ENCODE measurements at regions not wholly inside any gene's neighbourhood (a gene's known extent, or its start where the extent isn't known, plus 50 kb on each side); places are given as distances from the start of the nearest gene placed in this dataset.
"Not testable (repeated sequence)": the region's sequence is repeated elsewhere in the genome, so short reads cannot be mapped to it uniquely, and the experiment has no call there.

- TF ChIP-seq CTCF (IDR thresholded peaks at IDR 0.05; ENCODE audit: borderline replicate concordance) = no peak
- Histone ChIP-seq H3K27me3 (ENCODE audit: low read depth) (no peaks in the 10 kb centered on the region), H3K36me3 (no peaks in the 10 kb centered on the region), H3K4me3 (no peak overlapping the region), H3K4me1 (no peaks in the 10 kb centered on the region), H3K9me3 (replicated peaks) (peaks cover 13% of the 10 kb centered on the region), H3K27ac (replicated peaks) (no peak overlapping the region)
- no peak for DNase-seq
- intact Hi-C loops (cut with micrococcal nuclease) = no loop called here
Measured at GRCh38 chr5:97998941-97999340, 774.5 kb upstream of the RGMB start.

- peaks cover 25% of the 10 kb centered on the region for H3K9me3 ChIP-seq (replicated peaks)
- H3K36me3 ChIP-seq = no peaks in the 10 kb centered on the region
- no peak overlapping the region for H3K27ac ChIP-seq (replicated peaks)
- DNase-seq = no peak
- TF ChIP-seq CTCF (IDR thresholded peaks at IDR 0.05; ENCODE audit: borderline replicate concordance) = no peak
- no peak overlapping the region for H3K4me3 ChIP-seq
- no peaks in the 10 kb centered on the region for H3K27me3 ChIP-seq (ENCODE audit: low read depth)
- no peaks in the 10 kb centered on the region for H3K4me1 ChIP-seq
- intact Hi-C loops (cut with micrococcal nuclease) = no loop called here
Measured at GRCh38 chr5:98004463-98004862, 769.0 kb upstream of the RGMB start.

- Histone ChIP-seq H3K9me3 (replicated peaks) (peaks cover 3% of the 10 kb centered on the region), H3K27ac (replicated peaks) (no peak overlapping the region), H3K36me3 (no peaks in the 10 kb centered on the region), H3K27me3 (ENCODE audit: low read depth) (no peaks in the 10 kb centered on the region), H3K4me3 (no peak overlapping the region), H3K4me1 (no peaks in the 10 kb centered on the region)
- intact Hi-C loops (cut with micrococcal nuclease) = no loop called here
- DNase-seq = no peak
- no peak for TF ChIP-seq CTCF (IDR thresholded peaks at IDR 0.05; ENCODE audit: borderline replicate concordance)
Measured at GRCh38 chr5:98016771-98017170, 756.7 kb upstream of the RGMB start.

GRCh38 chr5:98030273-98030672 lies 743.2 kb upstream of the RGMB start:
- H3K36me3 ChIP-seq; H3K4me3 ChIP-seq; H3K27me3 ChIP-seq (ENCODE audit: low read depth); H3K27ac ChIP-seq (replicated peaks); DNase-seq; H3K4me1 ChIP-seq; intact Hi-C loops (cut with micrococcal nuclease): not testable (repeated sequence)
- peaks cover 14% of the 10 kb centered on the region for H3K9me3 ChIP-seq (replicated peaks)

GRCh38 chr5:98031036-98031435 lies 742.4 kb upstream of the RGMB start:
- H3K36me3 ChIP-seq; H3K4me3 ChIP-seq; H3K9me3 ChIP-seq (replicated peaks); H3K4me1 ChIP-seq; H3K27me3 ChIP-seq (ENCODE audit: low read depth); DNase-seq; intact Hi-C loops (cut with micrococcal nuclease); H3K27ac ChIP-seq (replicated peaks): not testable (repeated sequence)

GRCh38 chr5:98031496-98031895 lies 742.0 kb upstream of the RGMB start:
- intact Hi-C loops (cut with micrococcal nuclease) = no loop called here
- H3K4me3 ChIP-seq = no peak overlapping the region
- H3K9me3 ChIP-seq (replicated peaks) = peaks cover 5% of the 10 kb centered on the region
- H3K27me3 ChIP-seq (ENCODE audit: low read depth) = no peaks in the 10 kb centered on the region
- H3K36me3 ChIP-seq = no peaks in the 10 kb centered on the region
- H3K4me1 ChIP-seq = no peaks in the 10 kb centered on the region
- no peak overlapping the region for H3K27ac ChIP-seq (replicated peaks)
- no peak for TF ChIP-seq CTCF (IDR thresholded peaks at IDR 0.05; ENCODE audit: borderline replicate concordance)
- no peak for DNase-seq

GRCh38 chr5:98031926-98032325 lies 741.5 kb upstream of the RGMB start:
- no peak overlapping the region for H3K4me3 ChIP-seq
- TF ChIP-seq CTCF (IDR thresholded peaks at IDR 0.05; ENCODE audit: borderline replicate concordance) = no peak
- H3K36me3 ChIP-seq = no peaks in the 10 kb centered on the region
- intact Hi-C loops (cut with micrococcal nuclease) = no loop called here
- DNase-seq = no peak
- H3K4me1 ChIP-seq = no peaks in the 10 kb centered on the region
- peaks cover 5% of the 10 kb centered on the region for H3K9me3 ChIP-seq (replicated peaks)
- no peaks in the 10 kb centered on the region for H3K27me3 ChIP-seq (ENCODE audit: low read depth)
- H3K27ac ChIP-seq (replicated peaks) = no peak overlapping the region
